GM12872 (cell line): ENCODE measurements at regions not wholly inside any gene's neighbourhood (a gene's known extent, or its start where the extent isn't known, plus 50 kb on each side); places are given as distances from the start of the nearest gene placed in this dataset.

Experiments used
- TF ChIP-seq, protein P1 (sequence below): IDR thresholded peaks from 3 replicates; pipeline ENCODE4 v1.5.1; 2011; ENCODE audit warnings: low read depth, mild to moderate bottlenecking, low read length, moderate library complexity; ENCODE audit not compliant: insufficient read depth

- TF ChIP-seq, protein P1, sequence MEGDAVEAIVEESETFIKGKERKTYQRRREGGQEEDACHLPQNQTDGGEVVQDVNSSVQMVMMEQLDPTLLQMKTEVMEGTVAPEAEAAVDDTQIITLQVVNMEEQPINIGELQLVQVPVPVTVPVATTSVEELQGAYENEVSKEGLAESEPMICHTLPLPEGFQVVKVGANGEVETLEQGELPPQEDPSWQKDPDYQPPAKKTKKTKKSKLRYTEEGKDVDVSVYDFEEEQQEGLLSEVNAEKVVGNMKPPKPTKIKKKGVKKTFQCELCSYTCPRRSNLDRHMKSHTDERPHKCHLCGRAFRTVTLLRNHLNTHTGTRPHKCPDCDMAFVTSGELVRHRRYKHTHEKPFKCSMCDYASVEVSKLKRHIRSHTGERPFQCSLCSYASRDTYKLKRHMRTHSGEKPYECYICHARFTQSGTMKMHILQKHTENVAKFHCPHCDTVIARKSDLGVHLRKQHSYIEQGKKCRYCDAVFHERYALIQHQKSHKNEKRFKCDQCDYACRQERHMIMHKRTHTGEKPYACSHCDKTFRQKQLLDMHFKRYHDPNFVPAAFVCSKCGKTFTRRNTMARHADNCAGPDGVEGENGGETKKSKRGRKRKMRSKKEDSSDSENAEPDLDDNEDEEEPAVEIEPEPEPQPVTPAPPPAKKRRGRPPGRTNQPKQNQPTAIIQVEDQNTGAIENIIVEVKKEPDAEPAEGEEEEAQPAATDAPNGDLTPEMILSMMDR: no peak
Measured at GRCh38 chr16:82460766-82461165, 166.0 kb upstream of the CDH13 start.

GRCh38 chr16:82459580-82460256 lies 167.1 kb upstream of the CDH13 start:
- TF ChIP-seq, protein P1: no peak

- TF ChIP-seq, protein P1: peak; percentile 92
Measured at GRCh38 chr16:82456683-82457082, 170.1 kb upstream of the CDH13 start.

- TF ChIP-seq, protein P1: no peak
Measured at GRCh38 chr16:82454566-82454965, 172.2 kb upstream of the CDH13 start.

DNA sequence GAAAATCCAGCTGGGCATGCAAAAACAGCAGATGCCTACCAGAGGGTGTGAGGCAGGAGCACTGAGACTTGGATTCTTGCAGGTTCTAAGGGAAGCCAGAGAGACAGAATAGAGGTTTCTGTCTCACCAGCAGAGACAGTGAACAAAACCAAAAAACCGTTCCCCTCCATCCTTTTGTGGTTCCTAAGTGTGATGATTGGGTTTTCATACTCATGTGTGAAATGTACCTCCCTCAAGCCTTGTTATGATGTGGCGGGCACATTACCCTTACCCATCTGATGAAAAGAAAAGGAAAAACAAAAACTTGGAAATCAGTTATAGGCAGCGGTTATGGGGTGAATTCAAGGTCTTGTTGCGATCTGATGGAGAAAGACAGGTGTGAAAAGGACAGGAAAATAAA lies 172.6 kb upstream of the CDH13 start:
- TF ChIP-seq, protein P1: no peak

DNA sequence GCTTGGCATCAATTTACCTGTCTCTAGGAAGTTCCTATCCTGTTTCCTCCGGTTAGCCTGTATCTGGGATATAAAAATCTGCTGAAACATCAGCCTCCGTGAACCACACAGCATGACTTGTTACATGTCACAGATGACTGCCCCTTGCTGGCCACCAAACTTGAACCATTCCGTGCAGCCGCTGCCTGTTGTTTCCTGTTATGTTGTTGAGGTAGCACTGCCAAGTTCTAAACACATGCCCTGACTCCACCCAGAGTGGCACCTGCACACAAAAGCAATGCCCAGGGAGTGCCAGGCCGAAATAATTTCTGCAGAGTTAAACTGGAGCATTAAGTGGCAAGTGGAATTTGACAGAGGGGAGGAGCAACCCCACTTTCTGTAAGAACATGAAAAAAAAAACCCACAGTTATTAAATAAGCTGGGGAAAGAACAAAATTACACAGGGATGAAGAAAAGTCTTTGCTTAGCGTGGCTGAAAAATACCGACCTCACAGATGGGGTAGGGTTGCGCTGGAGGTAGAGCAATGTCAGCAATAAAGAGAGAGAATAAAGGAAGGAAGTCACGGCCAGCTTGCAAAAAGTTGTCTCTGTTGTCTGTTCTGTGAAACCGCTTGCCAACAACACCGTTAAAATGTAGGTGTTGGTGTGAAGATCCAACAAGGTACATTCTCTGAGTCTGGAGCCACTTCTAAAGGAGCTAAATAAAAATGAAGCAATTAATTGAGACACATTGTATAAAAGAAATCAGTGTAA lies 174.6 kb upstream of the CDH13 start:
- TF ChIP-seq, protein P1: no peak

DNA sequence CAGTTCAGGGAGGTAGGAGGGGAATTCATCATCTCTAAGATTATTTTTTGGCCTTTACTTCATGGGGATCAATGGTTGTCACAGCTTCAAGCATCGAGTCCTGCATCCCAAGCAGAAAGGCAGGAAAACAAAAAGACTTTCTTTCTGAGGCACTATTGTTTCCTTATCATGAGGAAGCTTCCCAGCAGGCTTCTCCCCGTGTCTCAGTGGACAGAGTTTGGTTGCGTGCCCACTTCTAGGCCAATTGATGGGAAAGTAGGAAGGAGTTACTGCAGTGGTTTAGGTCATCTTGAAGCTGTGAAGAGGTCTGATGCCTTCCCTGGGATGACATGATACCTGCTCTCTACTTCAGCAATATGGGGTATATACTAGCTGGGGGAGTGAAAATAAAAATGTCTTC lies 175.3 kb upstream of the CDH13 start:
- TF ChIP-seq, protein P1: no peak
